Panc1 (cell line): ENCODE measurements at regions not wholly inside any gene's neighbourhood (a gene's known extent, or its start where the extent isn't known, plus 50 kb on each side); places are given as distances from the start of the nearest gene placed in this dataset.

ENCODE experiments used
- ATAC-seq: fragments of 200-7000 bp; cut with Tn5 transposase; 2 replicates; pipeline ENCODE4 v1.9.1; 2020; ENCODE audit warnings: mild to moderate bottlenecking, moderate library complexity
- BruUV-seq: library from RNA; stranded (reverse); fragments of 400-500 nt; replicated peaks from 2 replicates; lab custom pipeline; 2021; lab: Mats Ljungman, UMichigan
- CTCF ChIA-PET: fragments of 300-600 bp; sonication (Branson Sonifier 250); formaldehyde crosslinking; loops from one replicate; lab custom pipeline; 2022; ENCODE audit warnings: antibody characterized with exemption; lab: Charles Lee
- POLR2A ChIA-PET: fragments of 300-600 bp; sonication (Branson Sonifier 250); formaldehyde crosslinking; loops from one replicate; lab custom pipeline; 2022; ENCODE audit warnings: antibody characterized with exemption; lab: Charles Lee
- DNase-seq: peaks from one replicate; pipeline ENCODE4 v3.0.0-alpha.2; 2010; ENCODE audit warnings: low read depth, low spot score
- H3K27ac ChIP-seq: 2 replicates; pipeline ENCODE4 v1.5.1; 2011; ENCODE audit warnings: mild to moderate bottlenecking, low read length, inconsistent platforms
- H3K27me3 ChIP-seq: fragments of 200-500 bp; sonication (Bioruptor generic); 2 replicates; pipeline ENCODE4 v1.6.0; 2014; ENCODE audit warnings: low read length, inconsistent platforms; ENCODE audit not compliant: control insufficient read depth, insufficient read depth
- H3K36me3 ChIP-seq: fragments of 200-500 bp; sonication (Bioruptor generic); 2 replicates; pipeline ENCODE4 v1.5.1; 2014; ENCODE audit warnings: inconsistent platforms, mild to moderate bottlenecking, low read length, moderate library complexity; ENCODE audit not compliant: control insufficient read depth, insufficient read depth
- H3K4me1 ChIP-seq: 2 replicates; pipeline ENCODE4 v1.5.1; 2011; ENCODE audit warnings: inconsistent platforms, mild to moderate bottlenecking, low read length, moderate library complexity; ENCODE audit not compliant: control insufficient read depth, insufficient read depth
- H3K4me3 ChIP-seq, 2 experiments: 2 replicates each; pipeline ENCODE4 v1.5.1; 2011 to 2012; ENCODE audit warnings: low read depth in 2 of 2, low read length in 2 of 2, mild to moderate bottlenecking in 2 of 2, inconsistent platforms in 1 of 2, moderate library complexity in 1 of 2
- H3K9me3 ChIP-seq: fragments of 200-500 bp; sonication (Bioruptor generic); 2 replicates; pipeline ENCODE4 v1.5.1; 2014; ENCODE audit warnings: low read depth, mild to moderate bottlenecking, inconsistent platforms, low read length, moderate library complexity; ENCODE audit not compliant: control insufficient read depth, insufficient read depth
- CTCF ChIP-seq: fragments of 450-650 bp; IDR thresholded peaks from 2 replicates; pipeline ENCODE4 v1.5.1; 2017; ENCODE audit warnings: mild to moderate bottlenecking
- POLR2AphosphoS5 ChIP-seq: IDR thresholded peaks from 2 replicates; pipeline ENCODE4 v1.6.1; 2012; ENCODE audit warnings: mild to moderate bottlenecking, low read depth, low read length, moderate library complexity
- REST ChIP-seq, 2 experiments: IDR thresholded peaks; 2 replicates each; pipeline ENCODE4 v1.6.1; 2011 to 2012; ENCODE audit warnings: low read depth in 2 of 2, control low read depth in 1 of 2, low read length in 1 of 2, mild to moderate bottlenecking in 1 of 2, moderate library complexity in 1 of 2; ENCODE audit not compliant: insufficient read depth in 1 of 2
- SIN3A ChIP-seq: IDR thresholded peaks from 2 replicates; pipeline ENCODE4 v1.6.1; 2012; ENCODE audit warnings: low read depth, mild to moderate bottlenecking, low read length, moderate library complexity, borderline replicate concordance; ENCODE audit not compliant: insufficient read depth
- TCF7L2 ChIP-seq: IDR thresholded peaks from 2 replicates; pipeline ENCODE4 v1.6.1; 2011; ENCODE audit warnings: mild to moderate bottlenecking, low read depth, low read length, inconsistent platforms
- in situ Hi-C: cut with HindIII; loops from 2 replicates; pipeline ENCODE4 v1.10.0; 2016; ENCODE audit warnings: low sequenced_read_pairs, low pct_unique_long_range_greater_than_20kb
- intact Hi-C: fragments of 100-400 bp; cut with micrococcal nuclease; formaldehyde crosslinking; loops from one replicate; pipeline ENCODE4 v1.10.0; 2022; ENCODE audit not compliant: unreplicated experiment

- Histone ChIP-seq H3K4me3 (no peak overlapping the region), H3K27me3 (no peaks in the 10 kb centered on the region), H3K9me3 (no peaks in the 10 kb centered on the region), H3K27ac (no peak overlapping the region), H3K4me1 (no peaks in the 10 kb centered on the region), H3K36me3 (no peaks in the 10 kb centered on the region)
- in situ Hi-C loops = no loop called here
- intact Hi-C loops = no loop called here
- TF ChIP-seq POLR2AphosphoS5 = no peak
- no peak for TF ChIP-seq REST (IDR thresholded peaks at IDR 0.05; ENCODE audit: insufficient read depth in 1 of 2, low read depth in 2 of 2, low read length in 1 of 2)
- no peak for ATAC-seq
- BruUV-seq = no TSS peak
- DNase-seq = no peak
- CTCF ChIA-PET = no interaction called here
- POLR2A ChIA-PET = no interaction called here
Observed at GRCh38 chr4:156538651-156539257, 432.8 kb downstream of the PDGFC start.

GRCh38 chr4:156538210-156538609 is 433.4 kb downstream of the PDGFC start:
- Histone ChIP-seq H3K4me3 (no peak overlapping the region), H3K36me3 (no peaks in the 10 kb centered on the region), H3K27ac (no peak overlapping the region), H3K4me1 (no peaks in the 10 kb centered on the region), H3K9me3 (no peaks in the 10 kb centered on the region), H3K27me3 (no peaks in the 10 kb centered on the region)
- intact Hi-C loops (no loop called here), in situ Hi-C loops (no loop called here)
- TF ChIP-seq CTCF (no peak), SIN3A (no peak), REST (IDR thresholded peaks at IDR 0.05; ENCODE audit: insufficient read depth in 1 of 2, low read depth in 2 of 2, low read length in 1 of 2) (no peak), TCF7L2 (no peak), POLR2AphosphoS5 (no peak)
- DNase-seq (no peak), ATAC-seq (no peak)
- POLR2A ChIA-PET = no interaction called here
- CTCF ChIA-PET = no interaction called here
- BruUV-seq = no TSS peak
